SU-DHL-6 (cell line): ENCODE measurements at regions not wholly inside any gene's neighbourhood (a gene's known extent, or its start where the extent isn't known, plus 50 kb on each side); places are given as distances from the start of the nearest gene placed in this dataset.
"Not testable (repeated sequence)": the region's sequence is repeated elsewhere in the genome, so short reads cannot be mapped to it uniquely, and the experiment has no call there.

Source experiments
- H2AFZ ChIP-seq: fragments of 200-600 bp; sonication (generic); 2 replicates; pipeline ENCODE4 v1.6.1; 2014; ENCODE audit warnings: low read depth, mild to moderate bottlenecking, moderate library complexity, mixed read lengths, antibody characterized with exemption, low read length; ENCODE audit not compliant: severe bottlenecking
- H3F3A ChIP-seq: fragments of 200-600 bp; shearing (Covaris generic); 2 replicates; pipeline ENCODE4 v1.6.0; 2016; ENCODE audit warnings: antibody characterized with exemption, mild to moderate bottlenecking; ENCODE audit not compliant: insufficient read depth
- H3K27ac ChIP-seq: fragments of 200-600 bp; sonication (generic); 2 replicates; pipeline ENCODE4 v1.5.1; 2016; ENCODE audit warnings: low read depth, mild to moderate bottlenecking, low read length, moderate library complexity, mixed read lengths
- H3K27me3 ChIP-seq: fragments of 200-600 bp; sonication (generic), shearing (Covaris generic); 2 replicates; pipeline ENCODE4 v1.6.0; 2014; ENCODE audit warnings: mild to moderate bottlenecking, low read length
- H3K36me3 ChIP-seq: fragments of 200-600 bp; sonication (generic); 2 replicates; pipeline ENCODE4 v1.6.1; 2014; ENCODE audit warnings: mild to moderate bottlenecking, low read length, mixed read lengths
- H3K4me2 ChIP-seq: fragments of 300-600, 200-600 bp; shearing (Covaris generic), sonication (generic); 2 replicates; pipeline ENCODE4 v1.6.0; 2014; ENCODE audit warnings: low read length, low read depth, mild to moderate bottlenecking; ENCODE audit not compliant: poor library complexity, severe bottlenecking
- H3K4me3 ChIP-seq: fragments of 200-600 bp; sonication (generic); 2 replicates; pipeline ENCODE4 v1.5.1; 2014; ENCODE audit warnings: antibody characterized with exemption, low read length, mild to moderate bottlenecking, mixed read lengths; ENCODE audit not compliant: insufficient read depth, poor library complexity, severe bottlenecking
- H3K79me2 ChIP-seq: fragments of 200-600 bp; sonication (generic); 2 replicates; pipeline ENCODE4 v1.6.1; 2014; ENCODE audit warnings: mild to moderate bottlenecking, low read length, moderate library complexity; ENCODE audit not compliant: insufficient read depth
- H3K9ac ChIP-seq: fragments of 200-600 bp; sonication (generic); 2 replicates; pipeline ENCODE4 v1.7.0; 2014; ENCODE audit warnings: mild to moderate bottlenecking, low read length
- H3K9me2 ChIP-seq: fragments of 200-600 bp; sonication (generic); replicated peaks from 2 replicates; pipeline ENCODE4 v1.6.1; 2014; ENCODE audit warnings: low read length; ENCODE audit not compliant: insufficient read depth
- H3K9me3 ChIP-seq: fragments of 200-600 bp; sonication (generic); 2 replicates; pipeline ENCODE4 v1.6.1; 2014; ENCODE audit warnings: low read length, mixed read lengths; ENCODE audit not compliant: insufficient read depth
- H4K20me1 ChIP-seq: fragments of 200-600 bp; sonication (generic); 2 replicates; pipeline ENCODE4 v1.6.1; 2014; ENCODE audit warnings: low read depth, mild to moderate bottlenecking, antibody characterized with exemption, low read length, moderate library complexity, mixed read lengths
- EZH2phosphoT487 ChIP-seq: fragments of 200-600 bp; sonication (generic), shearing (Covaris generic); conservative IDR thresholded peaks from 2 replicates; pipeline ENCODE4 v1.6.1; 2018; ENCODE audit warnings: mild to moderate bottlenecking, antibody characterized with exemption, low read length, moderate library complexity, mixed read lengths
- TF ChIP-seq, protein P1 (sequence below): fragments of 200-600 bp; sonication (generic); IDR thresholded peaks from one replicate; pipeline ENCODE4 v1.5.1; 2017; ENCODE audit warnings: antibody characterized with exemption, mild to moderate bottlenecking, low read length, moderate library complexity; ENCODE audit not compliant: insufficient read depth, poor library complexity, severe bottlenecking

DNA sequence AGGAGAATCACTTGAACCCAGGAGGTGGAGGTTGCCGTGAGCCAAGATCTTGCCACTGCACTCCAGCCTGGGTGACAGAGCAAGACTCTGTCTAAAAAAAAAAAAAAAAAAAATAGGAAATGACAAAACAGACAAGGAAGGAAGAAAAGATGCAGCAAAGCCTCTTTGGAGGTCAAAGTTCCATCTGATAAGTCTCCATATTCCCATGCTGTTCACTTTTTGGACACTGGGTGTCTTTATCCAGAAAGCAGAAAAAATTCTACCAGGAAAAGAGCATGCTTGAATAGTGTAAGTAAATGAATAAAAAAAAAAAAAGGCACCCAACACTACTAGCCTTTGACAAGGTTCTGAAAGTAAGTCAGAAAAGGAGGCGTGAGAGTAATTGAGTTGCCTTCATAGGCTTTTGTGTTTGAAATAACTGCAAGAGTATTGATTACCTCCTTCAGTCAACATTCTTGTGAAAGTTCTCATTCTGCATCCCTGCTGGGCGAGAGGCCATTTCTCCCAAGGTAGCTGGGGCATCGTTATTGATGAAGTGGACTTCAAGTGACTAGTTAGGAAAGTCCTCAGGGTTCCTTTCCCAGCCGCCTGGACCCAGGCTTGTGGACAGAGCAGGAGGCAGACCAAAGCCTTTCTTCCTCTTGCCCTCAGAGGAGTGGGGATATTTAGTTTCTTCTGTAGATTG, 133.3 kb upstream of the KIF5B start:
- Histone ChIP-seq H3K9me3 (no peaks in the 10 kb centered on the region), H3K4me3 (no peak overlapping the region), H2AFZ (no peak overlapping the region), H3F3A (no peaks in the 10 kb centered on the region), H3K27me3 (no peaks in the 10 kb centered on the region), H3K79me2 (no peaks in the 10 kb centered on the region), H3K27ac (no peak overlapping the region), H4K20me1 (no peaks in the 10 kb centered on the region), H3K9ac (no peak overlapping the region), H3K36me3 (no peaks in the 10 kb centered on the region), H3K9me2 (no peaks in the 10 kb centered on the region), H3K4me2 (no peak overlapping the region)
- TF ChIP-seq, protein P1, sequence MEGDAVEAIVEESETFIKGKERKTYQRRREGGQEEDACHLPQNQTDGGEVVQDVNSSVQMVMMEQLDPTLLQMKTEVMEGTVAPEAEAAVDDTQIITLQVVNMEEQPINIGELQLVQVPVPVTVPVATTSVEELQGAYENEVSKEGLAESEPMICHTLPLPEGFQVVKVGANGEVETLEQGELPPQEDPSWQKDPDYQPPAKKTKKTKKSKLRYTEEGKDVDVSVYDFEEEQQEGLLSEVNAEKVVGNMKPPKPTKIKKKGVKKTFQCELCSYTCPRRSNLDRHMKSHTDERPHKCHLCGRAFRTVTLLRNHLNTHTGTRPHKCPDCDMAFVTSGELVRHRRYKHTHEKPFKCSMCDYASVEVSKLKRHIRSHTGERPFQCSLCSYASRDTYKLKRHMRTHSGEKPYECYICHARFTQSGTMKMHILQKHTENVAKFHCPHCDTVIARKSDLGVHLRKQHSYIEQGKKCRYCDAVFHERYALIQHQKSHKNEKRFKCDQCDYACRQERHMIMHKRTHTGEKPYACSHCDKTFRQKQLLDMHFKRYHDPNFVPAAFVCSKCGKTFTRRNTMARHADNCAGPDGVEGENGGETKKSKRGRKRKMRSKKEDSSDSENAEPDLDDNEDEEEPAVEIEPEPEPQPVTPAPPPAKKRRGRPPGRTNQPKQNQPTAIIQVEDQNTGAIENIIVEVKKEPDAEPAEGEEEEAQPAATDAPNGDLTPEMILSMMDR, result no peak
- TF ChIP-seq EZH2phosphoT487, result no peak

DNA sequence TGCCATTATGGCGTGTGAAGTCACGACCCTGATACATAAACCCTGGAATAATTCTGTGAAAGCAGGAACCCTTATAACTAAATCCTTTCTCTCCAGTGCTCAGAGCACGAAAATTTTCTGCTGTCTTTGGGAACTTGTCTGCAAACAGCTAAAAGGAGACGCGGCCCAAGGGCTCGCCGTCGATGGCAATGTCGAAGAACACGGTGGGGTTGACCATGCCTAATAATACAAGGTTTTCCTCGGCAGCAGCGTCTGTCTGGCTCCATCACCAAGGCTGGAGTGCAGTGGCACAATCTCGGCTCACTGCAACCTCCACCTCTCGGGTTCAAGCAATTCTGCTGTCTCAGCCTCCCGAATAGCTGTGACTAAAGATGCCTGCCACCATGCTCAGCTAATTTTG, 132.4 kb upstream of the KIF5B start:
- H3K79me2 ChIP-seq, H3K36me3 ChIP-seq, H3K9me2 ChIP-seq, H3K4me3 ChIP-seq, H3K9me3 ChIP-seq, H3K9ac ChIP-seq, H4K20me1 ChIP-seq, H3F3A ChIP-seq, H3K27me3 ChIP-seq, H2AFZ ChIP-seq, H3K4me2 ChIP-seq, H3K27ac ChIP-seq: not testable (repeated sequence)

DNA sequence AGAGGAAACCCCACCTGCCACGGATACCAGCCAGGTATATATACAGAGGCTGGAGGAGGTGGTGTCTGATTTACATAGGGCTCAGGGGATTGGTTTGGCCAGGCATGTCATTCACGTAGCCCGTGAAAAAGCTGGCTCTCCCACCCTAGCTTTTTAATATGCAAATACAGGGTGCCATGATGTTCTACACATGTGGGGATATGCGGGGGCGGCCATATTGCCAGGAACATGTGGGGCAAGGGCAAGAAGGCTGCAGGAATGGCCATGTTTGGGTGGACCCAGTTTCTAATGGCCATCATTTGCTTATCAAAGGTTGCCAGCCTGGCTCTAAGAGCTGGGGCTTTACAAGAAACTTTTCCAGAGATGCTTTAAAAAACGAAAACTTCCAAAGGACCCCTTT, 131.5 kb upstream of the KIF5B start:
- TF ChIP-seq EZH2phosphoT487, result no peak
- TF ChIP-seq, protein P1, result no peak
- no peaks in the 10 kb centered on the region for H3K9me3 ChIP-seq
- no peak overlapping the region for H3K4me2 ChIP-seq
- no peaks in the 10 kb centered on the region for H3K9me2 ChIP-seq
- H3K36me3 ChIP-seq, result no peaks in the 10 kb centered on the region
- no peaks in the 10 kb centered on the region for H3F3A ChIP-seq
- H4K20me1 ChIP-seq, result no peaks in the 10 kb centered on the region
- no peaks in the 10 kb centered on the region for H3K79me2 ChIP-seq
- no peak overlapping the region for H3K27ac ChIP-seq
- no peak overlapping the region for H3K9ac ChIP-seq
- no peaks in the 10 kb centered on the region for H3K27me3 ChIP-seq
- no peak overlapping the region for H2AFZ ChIP-seq
- H3K4me3 ChIP-seq, result no peak overlapping the region

DNA sequence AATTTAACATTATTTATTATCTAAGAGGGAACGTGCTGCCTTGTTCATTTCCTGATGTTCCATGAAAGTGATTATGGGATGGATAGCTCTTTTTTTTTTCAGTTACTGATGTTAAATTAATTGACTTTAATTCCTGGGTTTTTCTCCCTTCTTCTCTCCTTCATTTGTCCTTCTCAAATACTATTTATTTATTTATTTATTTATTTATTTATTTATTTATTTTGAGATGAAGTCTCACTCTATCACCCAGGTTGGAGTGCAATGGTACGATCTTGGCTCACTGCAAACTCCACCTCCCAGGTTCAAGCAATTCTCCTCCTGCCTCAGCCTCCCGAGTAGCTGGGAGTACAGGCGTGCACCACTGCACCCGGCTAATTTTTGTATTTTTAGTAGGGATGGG, 127.4 kb upstream of the KIF5B start:
- not testable (repeated sequence) for H3K4me2 ChIP-seq, H3K27me3 ChIP-seq, H4K20me1 ChIP-seq, H3K27ac ChIP-seq, H3F3A ChIP-seq, H3K9me2 ChIP-seq, H3K79me2 ChIP-seq, H3K36me3 ChIP-seq, H2AFZ ChIP-seq, H3K9ac ChIP-seq, H3K9me3 ChIP-seq, H3K4me3 ChIP-seq
